HG02763 (cell line): ENCODE measurements at regions not wholly inside any gene's neighbourhood (a gene's known extent, or its start where the extent isn't known, plus 50 kb on each side); places are given as distances from the start of the nearest gene placed in this dataset.
"Not testable (repeated sequence)": the region's sequence is repeated elsewhere in the genome, so short reads cannot be mapped to it uniquely, and the experiment has no call there.

Experiments used
- ATAC-seq: cut with Tn5 transposase; IDR thresholded peaks from one replicate; pipeline ENCODE4 v1.9.1; 2021; ENCODE audit warnings: mild to moderate bottlenecking, moderate library complexity; ENCODE audit not compliant: unreplicated experiment

- ATAC-seq, result not testable (repeated sequence)
Measured at GRCh38 chr6:92952111-92952510, 467.2 kb downstream of the EPHA7 start.

- no peak for ATAC-seq
Measured at GRCh38 chr6:92945799-92946198, 473.6 kb downstream of the EPHA7 start.

- ATAC-seq, result no peak
Measured at GRCh38 chr6:92944132-92944531, 475.2 kb downstream of the EPHA7 start.

DNA sequence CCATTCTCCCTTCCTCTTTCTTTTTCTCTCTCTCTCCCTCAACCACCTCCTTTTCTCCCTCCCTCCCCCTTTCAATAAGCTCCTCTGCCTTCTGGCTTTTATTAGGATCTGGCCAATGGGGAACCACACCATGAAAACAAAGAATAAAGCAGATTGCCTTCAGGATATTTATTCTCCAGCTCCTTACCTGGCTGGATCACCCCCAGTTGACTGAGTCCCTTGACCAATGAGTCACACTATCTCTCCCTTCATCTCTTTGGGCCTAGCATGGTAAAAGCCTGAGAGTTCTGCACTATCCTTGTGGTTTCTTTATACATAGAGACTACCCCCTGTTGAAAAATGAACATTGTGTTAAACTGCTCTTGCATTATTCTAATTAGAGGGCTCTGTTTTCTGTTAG lies 476.8 kb downstream of the EPHA7 start:
- ATAC-seq, result no peak

GRCh38 chr6:92934625-92935024 lies 484.7 kb downstream of the EPHA7 start:
- no peak for ATAC-seq

GRCh38 chr6:92930171-92930570 lies 489.2 kb downstream of the EPHA7 start:
- ATAC-seq, result no peak

- ATAC-seq, result no peak
Measured at GRCh38 chr6:92922216-92922806, 497.0 kb downstream of the EPHA7 start.

- no peak for ATAC-seq
Measured at GRCh38 chr6:92915466-92915865, 503.9 kb downstream of the EPHA7 start.

DNA sequence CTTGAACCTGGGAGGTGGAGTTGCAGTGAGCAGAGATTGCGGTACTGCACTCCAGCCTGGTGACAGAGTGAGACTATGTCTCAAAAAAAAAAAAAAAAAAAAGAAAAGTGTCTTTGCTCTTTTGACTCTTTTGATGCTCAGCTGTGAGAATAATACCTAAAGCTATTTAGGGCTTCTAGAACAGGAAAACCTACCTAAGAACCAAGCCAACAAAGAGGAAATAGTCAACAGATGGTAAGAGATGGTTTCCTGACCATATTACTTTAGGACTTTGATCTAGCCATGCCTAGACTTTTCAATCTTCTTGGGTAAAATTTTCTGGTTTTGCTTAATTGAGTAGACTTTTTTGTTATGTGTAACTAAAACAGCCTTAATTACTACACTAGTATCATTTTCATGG lies 508.1 kb downstream of the EPHA7 start:
- no peak for ATAC-seq

GRCh38 chr6:92910646-92911045 lies 508.7 kb downstream of the EPHA7 start:
- ATAC-seq, result no peak

GRCh38 chr6:92906385-92906784 lies 513.0 kb downstream of the EPHA7 start:
- ATAC-seq, result no peak

GRCh38 chr6:92893741-92894140 lies 525.6 kb downstream of the EPHA7 start:
- no peak for ATAC-seq

DNA sequence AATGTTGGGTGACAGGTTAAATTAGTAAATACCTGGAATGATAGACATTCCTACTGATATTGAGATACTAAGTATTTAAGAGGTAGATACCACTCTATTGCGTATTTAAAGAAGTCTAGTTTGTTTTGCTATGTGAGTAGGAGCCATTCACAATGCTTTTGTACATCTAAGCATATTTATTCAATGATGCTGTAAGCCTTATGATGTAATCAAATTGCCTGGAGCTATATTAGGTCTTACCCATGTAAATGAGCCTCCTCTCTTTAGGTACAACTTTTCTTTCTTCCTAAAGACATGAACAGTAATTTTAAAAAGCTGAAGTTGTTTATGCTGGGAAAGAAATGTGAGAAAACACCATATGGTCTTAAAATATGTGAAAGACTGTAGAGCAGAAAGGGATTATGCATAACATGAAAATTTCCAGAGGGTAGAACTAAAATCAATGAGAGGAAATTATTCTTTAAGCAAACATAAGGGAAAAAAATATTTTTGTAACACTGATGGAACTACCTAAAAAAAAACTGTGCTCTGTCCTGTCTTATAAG lies 526.7 kb downstream of the EPHA7 start:
- no peak for ATAC-seq

GRCh38 chr6:92888316-92888715 lies 531.0 kb downstream of the EPHA7 start:
- ATAC-seq, result no peak

DNA sequence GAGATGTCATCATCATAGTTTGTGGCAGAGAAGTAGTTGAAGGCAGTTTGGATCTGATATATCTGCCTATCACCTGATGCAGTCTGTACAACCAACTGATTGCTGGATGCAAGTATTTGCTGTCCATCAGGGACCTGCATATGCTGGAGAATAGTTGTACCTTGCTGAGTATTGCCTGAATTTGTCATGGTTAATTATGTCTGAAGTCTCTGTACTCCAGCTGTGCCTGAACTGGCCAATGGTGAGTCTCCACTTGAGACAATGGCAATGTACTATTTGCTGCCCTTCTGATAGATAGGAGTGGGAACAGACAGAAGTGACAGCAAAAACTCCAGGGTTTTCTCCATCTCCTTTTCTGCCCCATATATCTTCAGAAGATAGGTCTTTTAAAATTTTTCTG lies 531.5 kb downstream of the EPHA7 start:
- no peak for ATAC-seq

- no peak for ATAC-seq
Measured at GRCh38 chr6:92879526-92879925, 539.8 kb downstream of the EPHA7 start.

GRCh38 chr6:92864966-92865555 lies 554.3 kb downstream of the EPHA7 start:
- no peak for ATAC-seq

DNA sequence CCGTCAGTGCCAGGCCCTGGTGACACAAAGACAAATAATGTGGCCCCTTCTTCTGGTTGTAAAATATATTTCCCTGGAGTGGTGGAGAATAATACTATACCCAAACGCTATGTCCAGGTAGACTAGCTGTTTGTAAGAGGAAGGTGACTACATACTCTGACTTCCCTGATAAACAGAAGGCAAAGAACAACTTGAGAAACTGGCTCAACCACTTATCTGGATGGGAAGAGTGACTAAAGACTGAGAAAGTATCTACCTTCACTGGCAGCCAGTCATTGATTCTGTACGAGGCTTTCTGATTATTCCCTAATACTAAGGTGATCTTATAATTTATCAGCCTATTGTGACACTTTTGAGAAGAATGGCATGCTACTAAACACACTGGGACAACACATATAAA lies 569.7 kb downstream of the EPHA7 start:
- no peak for ATAC-seq

GRCh38 chr6:92848901-92849300 lies 570.5 kb downstream of the EPHA7 start:
- no peak for ATAC-seq

GRCh38 chr6:92848459-92848858 lies 570.9 kb downstream of the EPHA7 start:
- ATAC-seq, result no peak

DNA sequence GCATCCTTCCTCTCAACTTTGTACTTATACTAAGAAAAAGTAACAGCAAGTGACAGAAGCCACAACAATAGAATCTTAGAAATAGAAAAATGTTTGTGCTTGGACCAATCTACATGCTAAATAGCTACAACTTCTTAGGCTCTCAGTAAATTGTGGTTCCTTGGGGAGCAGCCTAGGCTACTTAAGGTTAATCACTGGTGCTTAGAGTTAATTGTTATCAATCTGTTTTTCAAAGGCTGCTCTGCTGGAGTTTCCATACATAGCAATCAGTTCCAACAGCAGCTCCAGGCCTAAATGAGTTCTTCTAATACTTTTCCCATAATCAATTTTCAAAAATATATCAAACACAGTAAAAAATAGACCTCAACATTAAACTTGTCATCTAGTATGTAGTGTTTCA lies 571.4 kb downstream of the EPHA7 start:
- no peak for ATAC-seq

DNA sequence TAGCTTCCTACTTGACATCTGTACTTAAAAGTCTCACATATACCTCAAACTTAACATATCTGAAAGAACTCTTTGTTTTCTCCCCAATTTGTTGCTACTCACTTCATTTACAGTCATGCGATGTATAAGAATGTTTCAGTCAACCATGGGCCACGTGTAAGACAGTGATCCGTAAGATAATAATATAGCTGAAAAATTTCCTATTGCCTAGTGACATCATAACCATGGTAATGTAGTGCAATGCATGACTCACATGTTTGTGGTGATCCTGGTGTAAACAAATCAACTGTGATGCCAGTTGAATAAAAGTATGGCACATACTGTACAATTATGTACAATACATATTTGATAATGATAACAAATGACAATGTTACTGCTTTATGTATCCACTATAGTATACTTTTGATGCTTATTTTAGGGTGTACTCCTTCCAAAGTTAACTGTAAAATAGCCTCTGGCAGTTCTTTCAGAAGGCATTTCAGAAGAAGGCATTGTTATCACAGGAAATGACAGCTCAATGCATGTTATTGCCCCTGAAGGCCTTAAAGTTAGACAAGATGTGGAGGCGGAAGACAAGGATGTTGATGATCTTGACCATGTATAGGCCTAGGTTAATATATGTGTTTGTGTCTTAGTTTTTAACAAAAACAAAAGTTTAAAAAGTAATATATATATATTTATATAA lies 579.0 kb downstream of the EPHA7 start:
- ATAC-seq, result no peak
